HCT116 (cell line): ENCODE measurements at regions not wholly inside any gene's neighbourhood (a gene's known extent, or its start where the extent isn't known, plus 50 kb on each side); places are given as distances from the start of the nearest gene placed in this dataset.

ENCODE experiments used
- ATAC-seq: fragments of 200-7000 bp; cut with Tn5 transposase; 2 replicates; pipeline ENCODE4 v1.9.1; 2020; ENCODE audit warnings: mild to moderate bottlenecking, moderate library complexity
- BruUV-seq: library from RNA; stranded (reverse); fragments of 400-500 nt; replicated peaks from 2 replicates; lab custom pipeline; 2021; lab: Mats Ljungman, UMichigan
- CTCF ChIA-PET: fragments of 300-600 bp; sonication (Branson Sonifier 250); formaldehyde crosslinking; loops from one replicate; lab custom pipeline; 2021; ENCODE audit warnings: antibody characterized with exemption; lab: Charles Lee
- POLR2A ChIA-PET: fragments of 300-600, 350-600 bp; sonication (Branson Sonifier 250); formaldehyde crosslinking; loops from one replicate; lab custom pipeline; 2021; ENCODE audit warnings: antibody characterized with exemption; lab: Charles Lee
- RAD21 ChIA-PET, 2 experiments: fragments of 300-600 bp; sonication (Branson Sonifier 250); formaldehyde crosslinking; loops; one replicate each; lab custom pipeline; 2023; ENCODE audit warnings: low total read pairs in 2 of 2; ENCODE audit not compliant: uncharacterized antibody in 2 of 2, unreplicated experiment in 2 of 2, low non-redundant PET in 1 of 2; lab: Charles Lee
- DNase-seq: peaks from one replicate; pipeline ENCODE4 v3.0.0-alpha.2; 2010; ENCODE audit warnings: low read depth, low spot score
- H2AFZ ChIP-seq: fragments of 200-600 bp; shearing (Covaris generic), sonication (generic); 2 replicates; pipeline ENCODE4 v1.6.1; 2017; ENCODE audit warnings: low read depth, mixed run types, mixed read lengths, antibody characterized with exemption, low read length; ENCODE audit not compliant: poor library complexity, severe bottlenecking
- H3K27ac ChIP-seq: 2 replicates; pipeline ENCODE4 v1.5.1; 2012; ENCODE audit warnings: low read depth, low read length
- H3K27me3 ChIP-seq: fragments of 200-600 bp; sonication (generic); 2 replicates; pipeline ENCODE4 v1.6.1; 2016; ENCODE audit warnings: mixed run types, low read length, mixed read lengths; ENCODE audit not compliant: insufficient read depth
- H3K36me3 ChIP-seq, 2 experiments: fragments of 200-500 bp in 1 of 2; fragments of 200-600 bp in 1 of 2; sonication (Bioruptor generic) in 1 of 2; sonication (generic) in 1 of 2; 2 replicates each; pipeline versions ENCODE4 v1.5.1 to v1.6.1; 2014 to 2016; ENCODE audit warnings: low read length in 2 of 2, inconsistent platforms in 1 of 2, mixed read lengths in 1 of 2, mixed run types in 1 of 2; ENCODE audit not compliant: insufficient read depth in 2 of 2, control insufficient read depth in 1 of 2
- H3K4me1 ChIP-seq, 2 experiments: fragments of 200-600 bp in 1 of 2; sonication (generic) in 1 of 2; 2 replicates each; pipeline versions ENCODE4 v1.5.1 to v1.6.1; 2012 to 2017; ENCODE audit warnings: low read length in 2 of 2, inconsistent platforms in 1 of 2, mild to moderate bottlenecking in 1 of 2, mixed read lengths in 1 of 2, mixed run types in 1 of 2, moderate library complexity in 1 of 2; ENCODE audit not compliant: insufficient read depth in 2 of 2, control insufficient read depth in 1 of 2
- H3K4me2 ChIP-seq: fragments of 200-600 bp; sonication (generic); 2 replicates; pipeline ENCODE4 v1.6.1; 2017; ENCODE audit warnings: mixed run types, low read length, mixed read lengths
- H3K4me3 ChIP-seq, 2 experiments: fragments of 200-600 bp in 1 of 2; sonication (generic) in 1 of 2; replicated peaks in 1 of 2; 2 replicates each; pipeline ENCODE4 v1.5.1; 2011 to 2016; ENCODE audit warnings: low read length in 2 of 2, control low read depth in 1 of 2, low read depth in 1 of 2, mild to moderate bottlenecking in 1 of 2, mixed read lengths in 1 of 2, mixed run types in 1 of 2
- H3K79me2 ChIP-seq: fragments of 200-600 bp; sonication (generic); 2 replicates; pipeline ENCODE4 v1.6.1; 2017; ENCODE audit warnings: mild to moderate bottlenecking, mixed run types, low read length, moderate library complexity, mixed read lengths; ENCODE audit not compliant: insufficient read depth
- H3K9ac ChIP-seq: fragments of 200-600 bp; sonication (generic); 2 replicates; pipeline ENCODE4 v1.6.1; 2016; ENCODE audit warnings: low read length, mixed read lengths
- H3K9me2 ChIP-seq: fragments of 200-600 bp; sonication (generic), shearing (Covaris generic); 2 replicates; pipeline ENCODE4 v1.6.1; 2017; ENCODE audit warnings: mixed run types, mild to moderate bottlenecking, moderate library complexity; ENCODE audit not compliant: insufficient read depth
- H3K9me3 ChIP-seq, 2 experiments: fragments of 200-500 bp in 1 of 2; fragments of 200-600 bp in 1 of 2; sonication (Bioruptor generic) in 1 of 2; sonication (generic) in 1 of 2; 2 replicates each; pipeline ENCODE4 v1.6.1; 2014 to 2017; ENCODE audit warnings: low read length in 2 of 2, mixed read lengths in 2 of 2, inconsistent platforms in 1 of 2, low read depth in 1 of 2, mild to moderate bottlenecking in 1 of 2, mixed run types in 1 of 2, moderate library complexity in 1 of 2; ENCODE audit not compliant: control insufficient read depth in 1 of 2, insufficient read depth in 1 of 2
- H4K20me1 ChIP-seq: fragments of 200-600 bp; sonication (generic), shearing (Covaris generic); 2 replicates; pipeline ENCODE4 v1.6.1; 2017; ENCODE audit warnings: mixed run types, mild to moderate bottlenecking, moderate library complexity; ENCODE audit not compliant: insufficient read depth
- CBX3 ChIP-seq: IDR thresholded peaks from 2 replicates; pipeline ENCODE4 v1.6.1; 2012; ENCODE audit warnings: low read depth
- CTCF ChIP-seq, 3 experiments: fragments of 200-600 bp in 1 of 3; sonication (generic) in 1 of 3; IDR thresholded peaks in 2 of 3; conservative IDR thresholded peaks in 1 of 3; 2 replicates each; pipeline ENCODE4 v1.5.1; 2012 to 2017; ENCODE audit warnings: low read depth in 2 of 3, low read length in 2 of 3, antibody characterized with exemption in 1 of 3, borderline replicate concordance in 1 of 3, control low read depth in 1 of 3, mild to moderate bottlenecking in 1 of 3, mixed read lengths in 1 of 3, mixed run types in 1 of 3, moderate library complexity in 1 of 3; ENCODE audit not compliant: insufficient read depth in 1 of 3
- EGR1 ChIP-seq: IDR thresholded peaks from 2 replicates; pipeline ENCODE4 v1.6.1; 2012; ENCODE audit warnings: low read depth
- ELF1 ChIP-seq: IDR thresholded peaks from 2 replicates; pipeline ENCODE4 v1.6.1; 2012; ENCODE audit warnings: low read depth, borderline replicate concordance
- EZH2 ChIP-seq: fragments of 200-600 bp; sonication (generic); IDR thresholded peaks from 2 replicates; pipeline ENCODE4 v1.6.1; 2017; ENCODE audit warnings: antibody characterized with exemption, mixed run types
- EZH2phosphoT487 ChIP-seq: fragments of 200-600 bp; IDR thresholded peaks from 2 replicates; pipeline ENCODE4 v1.6.1; 2018; ENCODE audit warnings: antibody characterized with exemption, borderline replicate concordance
- FOSL1 ChIP-seq: IDR thresholded peaks from 2 replicates; pipeline ENCODE4 v1.6.1; 2012; ENCODE audit warnings: low read depth
- JUND ChIP-seq: IDR thresholded peaks from 2 replicates; pipeline ENCODE4 v1.6.1; 2012
- POLR2A ChIP-seq: IDR thresholded peaks from 2 replicates; pipeline ENCODE4 v1.7.0; 2011; ENCODE audit warnings: borderline replicate concordance; ENCODE audit not compliant: insufficient read depth, insufficient read length; ENCODE audit errors: extremely low read depth
- POLR2AphosphoS5 ChIP-seq: IDR thresholded peaks from 2 replicates; pipeline ENCODE4 v1.6.1; 2011; ENCODE audit warnings: mild to moderate bottlenecking, low read depth, low read length, moderate library complexity
- RAD21 ChIP-seq: IDR thresholded peaks from 2 replicates; pipeline ENCODE4 v1.6.1; 2012; ENCODE audit warnings: low read depth, mild to moderate bottlenecking
- SRF ChIP-seq: IDR thresholded peaks from 2 replicates; pipeline ENCODE4 v1.6.1; 2012; ENCODE audit warnings: low read depth
- TCF7L2 ChIP-seq: IDR thresholded peaks from 2 replicates; pipeline ENCODE4 v1.7.0; 2011; ENCODE audit warnings: borderline replicate concordance, inconsistent platforms; ENCODE audit not compliant: insufficient read depth, insufficient read length; ENCODE audit errors: extremely low read depth
- ZBTB33 ChIP-seq: IDR thresholded peaks from 2 replicates; pipeline ENCODE4 v1.6.1; 2011; ENCODE audit warnings: mild to moderate bottlenecking, low read length, moderate library complexity; ENCODE audit not compliant: insufficient replicate concordance; ENCODE audit errors: extremely low read depth
- ZFX ChIP-seq: fragments of 450-650 bp; IDR thresholded peaks from 2 replicates; pipeline ENCODE4 v1.6.1; 2017
- ZNF274 ChIP-seq: fragments of 200-500 bp; sonication (Bioruptor generic); IDR thresholded peaks from 2 replicates; pipeline ENCODE4 v1.6.1; 2014; ENCODE audit warnings: mild to moderate bottlenecking, low read depth, low read length, inconsistent platforms
- intact Hi-C: fragments of 100-400 bp; cut with micrococcal nuclease; formaldehyde crosslinking; loops from 2 replicates; pipeline ENCODE4 v1.10.0; 2022

- H3K4me3 ChIP-seq, result no peak overlapping the region
- CTCF ChIA-PET, result no interaction called here
- no TSS peak for BruUV-seq
These were observed 203.5 kb downstream of the PPP1R3A start for GRCh38 chr7:113715262-113715661.

More at GRCh38 chr7:113715262-113715661, 203.5 kb downstream of the PPP1R3A start:
- no peak overlapping the region for H3K27ac ChIP-seq
- H4K20me1 ChIP-seq, result no peaks in the 10 kb centered on the region
- intact Hi-C loops, result no loop called here
- TF ChIP-seq CBX3 (no peak), ZNF274 (no peak), JUND (no peak), RAD21 (no peak), FOSL1 (no peak), CTCF (IDR thresholded peaks at IDR 0.05 in 2 of 3, conservative IDR thresholded peaks at IDR 0.05 in 1 of 3; ENCODE audit: borderline replicate concordance in 1 of 3, insufficient read depth in 1 of 3, low read depth in 2 of 3, low read length in 2 of 3) (no peak), EZH2phosphoT487 (no peak), SRF (no peak), EZH2 (no peak), TCF7L2 (no peak), ELF1 (no peak), EGR1 (no peak), ZFX (no peak), ZBTB33 (no peak), POLR2A (no peak), POLR2AphosphoS5 (no peak)
- no peak for DNase-seq
- H3K4me1 ChIP-seq, result no peaks in the 10 kb centered on the region
- no peak overlapping the region for H2AFZ ChIP-seq
- no peaks in the 10 kb centered on the region for H3K9me2 ChIP-seq
- H3K36me3 ChIP-seq, result no peaks in the 10 kb centered on the region
- ATAC-seq, result no peak
- peaks cover 0 to 4% of the 10 kb centered on the region in 2 experiments; a peak in 1 of 4 replicates for H3K9me3 ChIP-seq
- H3K4me2 ChIP-seq, result no peak overlapping the region
- ChIA-PET POLR2A (no interaction called here), RAD21 (no interaction called here)
- no peaks in the 10 kb centered on the region for H3K79me2 ChIP-seq
- H3K27me3 ChIP-seq, result no peaks in the 10 kb centered on the region
- H3K9ac ChIP-seq, result no peak overlapping the region
